BLaER1 treated with 17β-estradiol and CSF1 and Interleukin-3, amounts not matched to agents 10 nM and 100 nM (cell line): ENCODE measurements at regions not wholly inside any gene's neighbourhood (a gene's known extent, or its start where the extent isn't known, plus 50 kb on each side); places are given as distances from the start of the nearest gene placed in this dataset.

Experiments
- H3K27ac ChIP-seq, 11 experiments: shearing (Covaris generic); formaldehyde crosslinking; 2 replicates each; pipeline ENCODE4 v1.8.1; 2022
- H3K27me3 ChIP-seq, 11 experiments: shearing (Covaris generic); formaldehyde crosslinking; 2 replicates each; pipeline ENCODE4 v1.8.1; 2022
- H3K36me3 ChIP-seq, 11 experiments: shearing (Covaris generic); formaldehyde crosslinking; 2 replicates each; pipeline ENCODE4 v1.8.1; 2022
- H3K4me1 ChIP-seq, 10 experiments: shearing (Covaris generic); formaldehyde crosslinking; 2 replicates each; pipeline ENCODE4 v1.8.1; 2022
- H3K4me2 ChIP-seq, 11 experiments: shearing (Covaris generic); formaldehyde crosslinking; 2 replicates each; pipeline ENCODE4 v1.8.1; 2022
- H3K4me3 ChIP-seq, 10 experiments: shearing (Covaris generic); formaldehyde crosslinking; 2 replicates each; pipeline ENCODE4 v1.8.1; 2022
- H3K9ac ChIP-seq, 11 experiments: shearing (Covaris generic); formaldehyde crosslinking; 2 replicates each; pipeline ENCODE4 v1.8.1; 2022
- H3K9me3 ChIP-seq, 11 experiments: shearing (Covaris generic); formaldehyde crosslinking; replicated peaks in 1 of 11; 2 replicates each; pipeline ENCODE4 v1.8.1; 2022
- H4K20me1 ChIP-seq, 11 experiments: shearing (Covaris generic); formaldehyde crosslinking; 2 replicates each; pipeline ENCODE4 v1.8.1; 2022
- Cebpa-rat ChIP-seq, 11 experiments: shearing (Covaris generic); IDR thresholded peaks; 2 replicates each; pipeline ENCODE4 v1.8.1; 2022

GRCh38 chr11:70745451-70745850, 347.1 kb downstream of the CTTN start:
- Histone ChIP-seq H3K27ac (no peak overlapping the region), H3K27me3 (peaks cover 0 to 16% (median 5%) of the 10 kb centered on the region in 11 experiments; a peak in 7 of 22 replicates), H4K20me1 (peaks cover 0 to 27% (median 0%) of the 10 kb centered on the region in 11 experiments; a peak in 4 of 22 replicates), H3K4me3 (no peak overlapping the region), H3K4me2 (no peak overlapping the region), H3K4me1 (peaks cover 3 to 37% (median 15%) of the 10 kb centered on the region in 10 experiments; a peak in 18 of 20 replicates), H3K9me3 (peaks cover 13 to 18% (median 16%) of the 10 kb centered on the region in 11 experiments), H3K9ac (no peak overlapping the region), H3K36me3 (no peaks in the 10 kb centered on the region; a peak in 1 of 22 replicates)
- TF ChIP-seq Cebpa-rat (IDR thresholded peaks at IDR 0.05) = no peak

- peaks cover 18 to 23% (median 21%) of the 10 kb centered on the region in 11 experiments for H3K9me3 ChIP-seq
- no peak overlapping the region for H3K9ac ChIP-seq
- H3K27ac ChIP-seq = no peak overlapping the region
- no peak for TF ChIP-seq Cebpa-rat (IDR thresholded peaks at IDR 0.05)
- H3K4me3 ChIP-seq = no peak overlapping the region
- peaks cover 0 to 16% (median 5%) of the 10 kb centered on the region in 11 experiments; a peak in 7 of 22 replicates for H3K27me3 ChIP-seq
- H3K36me3 ChIP-seq = no peaks in the 10 kb centered on the region; a peak in 1 of 22 replicates
- peaks cover 0 to 27% (median 0%) of the 10 kb centered on the region in 11 experiments; a peak in 4 of 22 replicates for H4K20me1 ChIP-seq
- H3K4me1 ChIP-seq = peaks cover 0 to 32% (median 10%) of the 10 kb centered on the region in 10 experiments; a peak in 12 of 20 replicates
- H3K4me2 ChIP-seq = peak overlapping the region in 3 of 11 experiments; percentile 26 to 32 (median 29); a peak in 4 of 22 replicates
Observed at GRCh38 chr11:70745941-70746340, 347.6 kb downstream of the CTTN start.

- Histone ChIP-seq H3K27me3 (peaks cover 0 to 16% (median 5%) of the 10 kb centered on the region in 11 experiments; a peak in 7 of 22 replicates), H3K4me3 (no peak overlapping the region), H3K9me3 (peaks cover 22 to 28% (median 26%) of the 10 kb centered on the region in 11 experiments), H3K27ac (no peak overlapping the region), H3K36me3 (no peaks in the 10 kb centered on the region; a peak in 1 of 22 replicates), H3K4me2 (peak overlapping the region in 4 of 11 experiments; percentile 25 to 32 (median 28); a peak in 5 of 22 replicates), H3K4me1 (peaks cover 0 to 28% (median 8%) of the 10 kb centered on the region in 10 experiments; a peak in 10 of 20 replicates), H4K20me1 (peaks cover 0 to 27% (median 0%) of the 10 kb centered on the region in 11 experiments; a peak in 4 of 22 replicates), H3K9ac (no peak overlapping the region)
- no peak for TF ChIP-seq Cebpa-rat (IDR thresholded peaks at IDR 0.05)
Observed at GRCh38 chr11:70746351-70746750, 348.0 kb downstream of the CTTN start.

GRCh38 chr11:70747285-70747684, 349.0 kb downstream of the CTTN start:
- H4K20me1 ChIP-seq = peaks cover 0 to 27% (median 0%) of the 10 kb centered on the region in 11 experiments; a peak in 4 of 22 replicates
- H3K4me2 ChIP-seq = 0 out of 22 replicates have a peak overlapping the region, but pooled peaks of 1 of the 11 experiments have one; percentile 12
- H3K4me1 ChIP-seq = peaks cover 0 to 25% (median 8%) of the 10 kb centered on the region in 10 experiments; a peak in 9 of 20 replicates
- H3K36me3 ChIP-seq = no peaks in the 10 kb centered on the region; a peak in 1 of 22 replicates
- H3K27me3 ChIP-seq = peaks cover 0 to 10% (median 5%) of the 10 kb centered on the region in 11 experiments; a peak in 5 of 22 replicates
- no peak overlapping the region for H3K9ac ChIP-seq
- H3K27ac ChIP-seq = no peak overlapping the region
- no peak overlapping the region for H3K4me3 ChIP-seq
- no peak for TF ChIP-seq Cebpa-rat (IDR thresholded peaks at IDR 0.05)
- H3K9me3 ChIP-seq = peaks cover 25 to 30% (median 28%) of the 10 kb centered on the region in 11 experiments

GRCh38 chr11:70747921-70748320, 349.6 kb downstream of the CTTN start:
- Histone ChIP-seq H3K27me3 (peaks cover 0 to 10% (median 0%) of the 10 kb centered on the region in 11 experiments; a peak in 3 of 22 replicates), H3K9me3 (peaks cover 25 to 30% (median 28%) of the 10 kb centered on the region in 11 experiments), H3K9ac (no peak overlapping the region), H4K20me1 (peaks cover 0 to 26% (median 0%) of the 10 kb centered on the region in 11 experiments; a peak in 4 of 22 replicates), H3K4me3 (no peak overlapping the region), H3K27ac (no peak overlapping the region), H3K4me2 (peak overlapping the region in 5 of 11 experiments; percentile 12 to 40 (median 34); a peak in 7 of 22 replicates), H3K4me1 (peaks cover 0 to 20% (median 8%) of the 10 kb centered on the region in 10 experiments; a peak in 9 of 20 replicates), H3K36me3 (no peaks in the 10 kb centered on the region; a peak in 1 of 22 replicates)
- TF ChIP-seq Cebpa-rat (IDR thresholded peaks at IDR 0.05) = no peak

GRCh38 chr11:70751142-70751734, 352.9 kb downstream of the CTTN start:
- Histone ChIP-seq H3K36me3 (no peaks in the 10 kb centered on the region; a peak in 1 of 22 replicates), H3K4me1 (peaks cover 5 to 30% (median 17%) of the 10 kb centered on the region in 10 experiments; a peak in 16 of 20 replicates), H3K4me2 (no peak overlapping the region), H3K9ac (no peak overlapping the region), H4K20me1 (peaks cover 0 to 9% (median 0%) of the 10 kb centered on the region in 11 experiments; a peak in 5 of 22 replicates), H3K4me3 (no peak overlapping the region), H3K27ac (no peak overlapping the region), H3K9me3 (peaks cover 25 to 30% (median 28%) of the 10 kb centered on the region in 11 experiments), H3K27me3 (peaks cover 4 to 10% (median 6%) of the 10 kb centered on the region in 11 experiments; a peak in 20 of 22 replicates)
- TF ChIP-seq Cebpa-rat (IDR thresholded peaks at IDR 0.05) = no peak

- H3K4me1 ChIP-seq = peaks cover 5 to 18% (median 11%) of the 10 kb centered on the region in 10 experiments; a peak in 16 of 20 replicates
- peaks cover 0 to 12% (median 0%) of the 10 kb centered on the region in 11 experiments; a peak in 7 of 22 replicates for H4K20me1 ChIP-seq
- H3K27ac ChIP-seq = no peak overlapping the region
- peaks cover 9 to 11% (median 10%) of the 10 kb centered on the region in 11 experiments for H3K9me3 ChIP-seq
- peak overlapping the region; percentile 56 to 85 (median 71) for H3K4me2 ChIP-seq
- H3K36me3 ChIP-seq = no peaks in the 10 kb centered on the region
- TF ChIP-seq Cebpa-rat (IDR thresholded peaks at IDR 0.05) = no peak
- H3K27me3 ChIP-seq = peaks cover 11 to 22% (median 20%) of the 10 kb centered on the region in 11 experiments; a peak in 20 of 22 replicates
- peak overlapping the region in 1 of 11 experiments; percentile 26; a peak in 1 of 22 replicates for H3K9ac ChIP-seq
- no peak overlapping the region for H3K4me3 ChIP-seq
Observed at GRCh38 chr11:70755410-70756158, 357.3 kb downstream of the CTTN start.

GRCh38 chr11:70756341-70756740, 358.0 kb downstream of the CTTN start:
- H3K9me3 ChIP-seq = peaks cover 1 to 10% (median 3%) of the 10 kb centered on the region in 11 experiments; a peak in 21 of 22 replicates
- no peak overlapping the region for H3K9ac ChIP-seq
- peaks cover 11 to 22% (median 20%) of the 10 kb centered on the region in 11 experiments; a peak in 20 of 22 replicates for H3K27me3 ChIP-seq
- no peak overlapping the region for H3K27ac ChIP-seq
- H3K4me3 ChIP-seq = no peak overlapping the region
- peaks cover 5 to 18% (median 11%) of the 10 kb centered on the region in 10 experiments; a peak in 16 of 20 replicates for H3K4me1 ChIP-seq
- H3K4me2 ChIP-seq = peak overlapping the region in 5 of 11 experiments; percentile 56 to 84 (median 71); a peak in 9 of 22 replicates
- TF ChIP-seq Cebpa-rat (IDR thresholded peaks at IDR 0.05) = no peak
- peaks cover 0 to 12% (median 0%) of the 10 kb centered on the region in 11 experiments; a peak in 7 of 22 replicates for H4K20me1 ChIP-seq
- no peaks in the 10 kb centered on the region for H3K36me3 ChIP-seq
